GM21576 (cell line): ENCODE measurements at regions not wholly inside any gene's neighbourhood (a gene's known extent, or its start where the extent isn't known, plus 50 kb on each side); places are given as distances from the start of the nearest gene placed in this dataset.

Source experiments
- ATAC-seq: cut with Tn5 transposase; IDR thresholded peaks from one replicate; pipeline ENCODE4 v1.9.1; 2021; ENCODE audit warnings: mild to moderate bottlenecking, moderate library complexity; ENCODE audit not compliant: unreplicated experiment

GRCh38 chr11:113584371-113584770 lies 109.2 kb upstream of the DRD2 start:
- no peak for ATAC-seq

- no peak for ATAC-seq
These were observed 106.5 kb upstream of the DRD2 start for GRCh38 chr11:113581713-113582112.

GRCh38 chr11:113579292-113579940 lies 104.2 kb upstream of the DRD2 start:
- no peak for ATAC-seq

- ATAC-seq, result no peak
These were observed 103.6 kb upstream of the DRD2 start for GRCh38 chr11:113578715-113579250.

- ATAC-seq, result no peak
These were observed 102.8 kb upstream of the DRD2 start for GRCh38 chr11:113578033-113578380.

GRCh38 chr11:113577356-113578032 lies 102.3 kb upstream of the DRD2 start:
- no peak for ATAC-seq

GRCh38 chr11:113574586-113574985 lies 99.4 kb upstream of the DRD2 start:
- no peak for ATAC-seq

- no peak for ATAC-seq
These were observed 99.0 kb upstream of the DRD2 start for GRCh38 chr11:113574171-113574570.

- no peak for ATAC-seq
These were observed 97.0 kb upstream of the DRD2 start for GRCh38 chr11:113572136-113572735.

GRCh38 chr11:113571531-113571930 lies 96.3 kb upstream of the DRD2 start:
- ATAC-seq, result no peak

- no peak for ATAC-seq
These were observed 95.7 kb upstream of the DRD2 start for GRCh38 chr11:113570906-113571305.

GRCh38 chr11:113569391-113569790 lies 94.2 kb upstream of the DRD2 start:
- no peak for ATAC-seq

GRCh38 chr11:113568566-113568965 lies 93.4 kb upstream of the DRD2 start:
- ATAC-seq, result no peak

- no peak for ATAC-seq
These were observed 92.8 kb upstream of the DRD2 start for GRCh38 chr11:113567867-113568544.

GRCh38 chr11:113567097-113567496 lies 91.9 kb upstream of the DRD2 start:
- ATAC-seq, result no peak

- ATAC-seq, result no peak
These were observed 89.4 kb upstream of the DRD2 start for GRCh38 chr11:113564527-113565130.

GRCh38 chr11:113563766-113564526 lies 88.7 kb upstream of the DRD2 start:
- ATAC-seq, result no peak

GRCh38 chr11:113562981-113563461 lies 87.8 kb upstream of the DRD2 start:
- no peak for ATAC-seq

- ATAC-seq, result no peak
These were observed 87.4 kb upstream of the DRD2 start for GRCh38 chr11:113562576-113562975.

GRCh38 chr11:113557926-113558325 lies 82.7 kb upstream of the DRD2 start:
- no peak for ATAC-seq
